Endothelial cell of umbilical vein (primary cell): ENCODE measurements at regions not wholly inside any gene's neighbourhood (a gene's known extent, or its start where the extent isn't known, plus 50 kb on each side); places are given as distances from the start of the nearest gene placed in this dataset.

ENCODE experiments used
- BruUV-seq: library from RNA; stranded (reverse); fragments of 400-500 nt; replicated peaks from 2 replicates; lab custom pipeline; 2021; lab: Mats Ljungman, UMichigan
- CTCF ChIA-PET: fragments of 300-600, 350-600 bp; sonication (Branson Sonifier 250); formaldehyde crosslinking; loops from one replicate; lab custom pipeline; 2021; ENCODE audit warnings: antibody characterized with exemption, inconsistent platforms; lab: Charles Lee
- POLR2A ChIA-PET: fragments of 300-600, 350-600 bp; sonication (Branson Sonifier 250); formaldehyde crosslinking; loops from one replicate; lab custom pipeline; 2021; ENCODE audit warnings: antibody characterized with exemption, inconsistent platforms; lab: Charles Lee
- DNase-seq: peaks from one replicate; pipeline ENCODE4 v3.0.0-alpha.2; 2011; ENCODE audit warnings: low read depth, low spot score
- FAIRE-seq: peaks from 2 replicates; lab custom pipeline; 2011; peaks lifted over from hg19 to GRCh38; lab: Jason Lieb, UNC
- H2AFZ ChIP-seq: 2 replicates; pipeline ENCODE4 v1.6.0; 2012; ENCODE audit warnings: low read depth, low read length, control low read depth, inconsistent platforms
- H3K27ac ChIP-seq: 2 replicates; pipeline ENCODE4 v1.5.1; 2011; ENCODE audit warnings: low read depth, mild to moderate bottlenecking, control low read depth, low read length, moderate library complexity; ENCODE audit not compliant: insufficient read depth
- H3K27me3 ChIP-seq, 2 experiments: 2 replicates each; pipeline versions ENCODE4 v1.6.0 to v1.6.1; 2011; ENCODE audit warnings: low read length in 2 of 2, mixed read lengths in 1 of 2; ENCODE audit not compliant: control insufficient read depth in 2 of 2, insufficient read depth in 2 of 2
- H3K36me3 ChIP-seq, 2 experiments: 2 replicates in 1 of 2; 3 replicates in 1 of 2; pipeline ENCODE4 v1.5.1; 2011; ENCODE audit warnings: low read length in 2 of 2, mild to moderate bottlenecking in 1 of 2, moderate library complexity in 1 of 2; ENCODE audit not compliant: control insufficient read depth in 2 of 2, insufficient read depth in 2 of 2; ENCODE audit errors: extremely low read depth in 1 of 2
- H3K4me1 ChIP-seq: 3 replicates; pipeline ENCODE4 v1.5.1; 2011; ENCODE audit warnings: mild to moderate bottlenecking, low read length; ENCODE audit not compliant: control insufficient read depth, insufficient read depth; ENCODE audit errors: extremely low read depth
- H3K4me2 ChIP-seq: 2 replicates; pipeline ENCODE4 v1.6.1; 2011; ENCODE audit warnings: low read length, control low read depth, mixed read lengths; ENCODE audit not compliant: insufficient read depth
- H3K4me3 ChIP-seq, 3 experiments: fragments of 200-600 bp in 1 of 3; sonication (generic), shearing (Covaris generic) in 1 of 3; replicated peaks in 1 of 3; 2 replicates each; pipeline ENCODE4 v1.5.1; 2011 to 2016; ENCODE audit warnings: control low read depth in 3 of 3, low read length in 3 of 3, mild to moderate bottlenecking in 2 of 3, inconsistent platforms in 1 of 3, low read depth in 1 of 3, moderate library complexity in 1 of 3; ENCODE audit not compliant: insufficient read depth in 1 of 3
- H3K79me2 ChIP-seq: 2 replicates; pipeline ENCODE4 v1.6.0; 2012; ENCODE audit warnings: low read length, inconsistent platforms; ENCODE audit not compliant: control insufficient read depth, insufficient read depth
- H3K9ac ChIP-seq: replicated peaks from 2 replicates; pipeline ENCODE3; 2011; ENCODE audit warnings: low read length, control low read depth; ENCODE audit not compliant: insufficient read depth; ENCODE audit errors: extremely low read depth
- H3K9me1 ChIP-seq: replicated peaks from 3 replicates; pipeline ENCODE4 v1.6.0; 2011; ENCODE audit warnings: mild to moderate bottlenecking, low read length; ENCODE audit not compliant: control insufficient read depth, insufficient read depth; ENCODE audit errors: extremely low read depth
- H3K9me3 ChIP-seq: replicated peaks from 2 replicates; pipeline ENCODE4 v1.5.1; 2012; ENCODE audit warnings: low read length, inconsistent platforms; ENCODE audit not compliant: control insufficient read depth, insufficient read depth
- H4K20me1 ChIP-seq: replicated peaks from 2 replicates; pipeline ENCODE3; 2011; ENCODE audit warnings: mild to moderate bottlenecking, low read length; ENCODE audit not compliant: control insufficient read depth, insufficient read depth; ENCODE audit errors: extremely low read depth
- EZH2 ChIP-seq: IDR thresholded peaks from 2 replicates; pipeline ENCODE4 v1.6.1; 2012; ENCODE audit warnings: borderline replicate concordance, low read depth, mild to moderate bottlenecking, moderate library complexity, low read length, inconsistent platforms; ENCODE audit not compliant: severe bottlenecking
- JUN ChIP-seq: IDR thresholded peaks from 2 replicates; pipeline ENCODE4 v1.6.1; 2011; ENCODE audit warnings: borderline replicate concordance, low read depth; ENCODE audit not compliant: insufficient read length, insufficient read depth
- POLR2A ChIP-seq: IDR thresholded peaks from 2 replicates; pipeline ENCODE4 v1.6.1; 2012; ENCODE audit warnings: low read depth, mild to moderate bottlenecking, control low read depth, low read length
- POLR2AphosphoS5 ChIP-seq: IDR thresholded peaks from 2 replicates; pipeline ENCODE4 v1.6.1; 2012; ENCODE audit warnings: low read depth, mild to moderate bottlenecking, control low read depth, low read length, moderate library complexity; ENCODE audit not compliant: insufficient read depth
- dilution Hi-C: fragments of 300-500 bp; cut with MboI; formaldehyde crosslinking; loops from one replicate; pipeline ENCODE4 v1.15.0; 2019; ENCODE audit warnings: low sequenced_read_pairs; ENCODE audit not compliant: extremely low pct_ligation_motif_present
- intact Hi-C: fragments of 100-400 bp; cut with micrococcal nuclease; formaldehyde crosslinking; loops from one replicate; pipeline ENCODE4 v1.10.0; 2022
- TF ChIP-seq, protein P1 (sequence below), 2 donors: IDR thresholded peaks; 1 replicate in 1 of 2; 2 replicates in 1 of 2; pipeline ENCODE4 v1.5.1; 2011; ENCODE audit warnings: low read length in 2 of 2, mild to moderate bottlenecking in 2 of 2, moderate library complexity in 2 of 2, control low read depth in 1 of 2, inconsistent platforms in 1 of 2, low read depth in 1 of 2; ENCODE audit not compliant: insufficient read depth in 1 of 2; ENCODE audit errors: extremely low read depth in 1 of 2

GRCh38 chr13:96934889-96935489 lies 59.3 kb downstream of the OXGR1 start:
- CTCF ChIA-PET: interaction anchor here (1.4 kb wide), 1 partner anchor 915 kb away, joined by 3 read pairs; no protein-coding TSS in a partner anchor
- POLR2A ChIA-PET: no interaction called here

More at GRCh38 chr13:96934889-96935489, 59.3 kb downstream of the OXGR1 start:
- H3K79me2 ChIP-seq: no peaks in the 10 kb centered on the region
- no peak overlapping the region for H3K4me3 ChIP-seq
- intact Hi-C loops (no loop called here), dilution Hi-C loops (no loop called here)
- FAIRE-seq (no peak), DNase-seq (no peak)
- no peak overlapping the region for H3K9ac ChIP-seq
- no peaks in the 10 kb centered on the region for H3K9me1 ChIP-seq
- H4K20me1 ChIP-seq: no peaks in the 10 kb centered on the region
- no peaks in the 10 kb centered on the region for H3K36me3 ChIP-seq
- BruUV-seq: no TSS peak
- H3K9me3 ChIP-seq: no peaks in the 10 kb centered on the region
- H2AFZ ChIP-seq: no peak overlapping the region
- TF ChIP-seq, protein P1, sequence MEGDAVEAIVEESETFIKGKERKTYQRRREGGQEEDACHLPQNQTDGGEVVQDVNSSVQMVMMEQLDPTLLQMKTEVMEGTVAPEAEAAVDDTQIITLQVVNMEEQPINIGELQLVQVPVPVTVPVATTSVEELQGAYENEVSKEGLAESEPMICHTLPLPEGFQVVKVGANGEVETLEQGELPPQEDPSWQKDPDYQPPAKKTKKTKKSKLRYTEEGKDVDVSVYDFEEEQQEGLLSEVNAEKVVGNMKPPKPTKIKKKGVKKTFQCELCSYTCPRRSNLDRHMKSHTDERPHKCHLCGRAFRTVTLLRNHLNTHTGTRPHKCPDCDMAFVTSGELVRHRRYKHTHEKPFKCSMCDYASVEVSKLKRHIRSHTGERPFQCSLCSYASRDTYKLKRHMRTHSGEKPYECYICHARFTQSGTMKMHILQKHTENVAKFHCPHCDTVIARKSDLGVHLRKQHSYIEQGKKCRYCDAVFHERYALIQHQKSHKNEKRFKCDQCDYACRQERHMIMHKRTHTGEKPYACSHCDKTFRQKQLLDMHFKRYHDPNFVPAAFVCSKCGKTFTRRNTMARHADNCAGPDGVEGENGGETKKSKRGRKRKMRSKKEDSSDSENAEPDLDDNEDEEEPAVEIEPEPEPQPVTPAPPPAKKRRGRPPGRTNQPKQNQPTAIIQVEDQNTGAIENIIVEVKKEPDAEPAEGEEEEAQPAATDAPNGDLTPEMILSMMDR (IDR thresholded peaks at IDR 0.05; ENCODE audit: extremely low read depth in 1 of 2, insufficient read depth in 1 of 2, low read depth in 1 of 2, low read length in 2 of 2): no peak
- TF ChIP-seq POLR2AphosphoS5 (no peak), JUN (no peak), POLR2A (no peak), EZH2 (no peak)
- no peaks in the 10 kb centered on the region for H3K27me3 ChIP-seq
- no peak overlapping the region for H3K27ac ChIP-seq
- H3K4me1 ChIP-seq: no peaks in the 10 kb centered on the region
- no peak overlapping the region for H3K4me2 ChIP-seq
